ENCODE measurements at regions not wholly inside any gene's neighbourhood (a gene's known extent, or its start where the extent isn't known, plus 50 kb on each side); places are given as distances from the start of the nearest gene placed in this dataset.

GRCh38 chr18:51802569-51803428, 537.2 kb upstream of the DCC start:
- DNase-seq: no peak
- H3K9me3 ChIP-seq: no peaks in the 10 kb centered on the region
- H3K4me3 ChIP-seq: no peak overlapping the region
- no peaks in the 10 kb centered on the region for H3K36me3 ChIP-seq
- no peaks in the 10 kb centered on the region for H3K27me3 ChIP-seq

GRCh38 chr18:51807336-51807735, 532.7 kb upstream of the DCC start:
- H3K4me3 ChIP-seq: no peak overlapping the region
- H3K36me3 ChIP-seq: no peaks in the 10 kb centered on the region
- no peaks in the 10 kb centered on the region for H3K9me3 ChIP-seq
- no peak for DNase-seq
- no peaks in the 10 kb centered on the region for H3K27me3 ChIP-seq

- no peak overlapping the region for H3K4me3 ChIP-seq
- no peaks in the 10 kb centered on the region for H3K36me3 ChIP-seq
- DNase-seq: no peak
- no peaks in the 10 kb centered on the region for H3K9me3 ChIP-seq
- H3K27me3 ChIP-seq: no peaks in the 10 kb centered on the region
Measured at GRCh38 chr18:51811883-51812282, 528.1 kb upstream of the DCC start.

GRCh38 chr18:51813740-51814139, 526.3 kb upstream of the DCC start:
- H3K9me3 ChIP-seq: no peaks in the 10 kb centered on the region
- H3K4me3 ChIP-seq: no peak overlapping the region
- no peaks in the 10 kb centered on the region for H3K36me3 ChIP-seq
- no peaks in the 10 kb centered on the region for H3K27me3 ChIP-seq
- DNase-seq: no peak

- Histone ChIP-seq H3K4me3 (no peak overlapping the region), H3K9me3 (no peaks in the 10 kb centered on the region), H3K27me3 (no peaks in the 10 kb centered on the region), H3K36me3 (no peaks in the 10 kb centered on the region)
- DNase-seq: no peak
Measured at GRCh38 chr18:51821610-51822009, 518.4 kb upstream of the DCC start.

- DNase-seq: no peak
- Histone ChIP-seq H3K4me3 (no peak overlapping the region), H3K36me3 (no peaks in the 10 kb centered on the region), H3K9me3 (no peaks in the 10 kb centered on the region), H3K27me3 (no peaks in the 10 kb centered on the region)
Measured at GRCh38 chr18:51824746-51825145, 515.3 kb upstream of the DCC start.

- Histone ChIP-seq H3K9me3 (no peaks in the 10 kb centered on the region), H3K4me3 (no peak overlapping the region), H3K27me3 (no peaks in the 10 kb centered on the region), H3K36me3 (no peaks in the 10 kb centered on the region)
- DNase-seq: no peak
Measured at GRCh38 chr18:51833850-51834249, 506.1 kb upstream of the DCC start.

- Histone ChIP-seq H3K27me3 (no peaks in the 10 kb centered on the region), H3K36me3 (no peaks in the 10 kb centered on the region), H3K9me3 (no peaks in the 10 kb centered on the region)
Measured at GRCh38 chr18:51848702-51849101, 491.3 kb upstream of the DCC start.

GRCh38 chr18:51852681-51853080, 487.3 kb upstream of the DCC start:
- no peak for DNase-seq
- H3K9me3 ChIP-seq: no peaks in the 10 kb centered on the region

More at GRCh38 chr18:51848702-51849101, 491.3 kb upstream of the DCC start:
- no peak overlapping the region for H3K4me3 ChIP-seq
- no peak for DNase-seq

GRCh38 chr18:51857989-51858388, 482.0 kb upstream of the DCC start:
- no peaks in the 10 kb centered on the region for H3K9me3 ChIP-seq
- no peak overlapping the region for H3K4me3 ChIP-seq
- no peak for DNase-seq
- no peaks in the 10 kb centered on the region for H3K36me3 ChIP-seq
- H3K27me3 ChIP-seq: no peaks in the 10 kb centered on the region

More at GRCh38 chr18:51852681-51853080, 487.3 kb upstream of the DCC start:
- Histone ChIP-seq H3K36me3 (no peaks in the 10 kb centered on the region), H3K27me3 (no peaks in the 10 kb centered on the region), H3K4me3 (no peak overlapping the region)

- DNase-seq: no peak
- no peaks in the 10 kb centered on the region for H3K36me3 ChIP-seq
- H3K27me3 ChIP-seq: no peaks in the 10 kb centered on the region
- no peaks in the 10 kb centered on the region for H3K9me3 ChIP-seq
- no peak overlapping the region for H3K4me3 ChIP-seq
Measured at GRCh38 chr18:51861046-51861445, 479.0 kb upstream of the DCC start.

- DNase-seq: no peak
- H3K4me3 ChIP-seq: no peak overlapping the region
- H3K9me3 ChIP-seq: no peaks in the 10 kb centered on the region
- no peaks in the 10 kb centered on the region for H3K36me3 ChIP-seq
- H3K27me3 ChIP-seq: no peaks in the 10 kb centered on the region
Measured at GRCh38 chr18:51862051-51862715, 477.8 kb upstream of the DCC start.

- no peak for DNase-seq
- Histone ChIP-seq H3K9me3 (no peaks in the 10 kb centered on the region), H3K4me3 (no peak overlapping the region), H3K27me3 (no peaks in the 10 kb centered on the region), H3K36me3 (no peaks in the 10 kb centered on the region)
Measured at GRCh38 chr18:51864219-51864965, 475.6 kb upstream of the DCC start.

GRCh38 chr18:51865538-51865937, 474.5 kb upstream of the DCC start:
- H3K9me3 ChIP-seq: no peaks in the 10 kb centered on the region
- no peak overlapping the region for H3K4me3 ChIP-seq
- no peaks in the 10 kb centered on the region for H3K36me3 ChIP-seq
- no peaks in the 10 kb centered on the region for H3K27me3 ChIP-seq
- DNase-seq: no peak

- H3K9me3 ChIP-seq: no peaks in the 10 kb centered on the region
- no peaks in the 10 kb centered on the region for H3K36me3 ChIP-seq
- H3K27me3 ChIP-seq: no peaks in the 10 kb centered on the region
- H3K4me3 ChIP-seq: no peak overlapping the region
- DNase-seq: no peak
Measured at GRCh38 chr18:51867767-51868166, 472.2 kb upstream of the DCC start.

GRCh38 chr18:51878724-51879123, 461.3 kb upstream of the DCC start:
- Histone ChIP-seq H3K36me3 (no peaks in the 10 kb centered on the region), H3K27me3 (no peaks in the 10 kb centered on the region), H3K9me3 (no peaks in the 10 kb centered on the region), H3K4me3 (no peak overlapping the region)
- DNase-seq: no peak

- H3K36me3 ChIP-seq: no peaks in the 10 kb centered on the region
- H3K4me3 ChIP-seq: no peak overlapping the region
- H3K27me3 ChIP-seq: no peaks in the 10 kb centered on the region
- no peak for DNase-seq
- no peaks in the 10 kb centered on the region for H3K9me3 ChIP-seq
Measured at GRCh38 chr18:51879329-51879728, 460.7 kb upstream of the DCC start.

All from MG63 (cell line).